HEK293 (cell line): ENCODE measurements at regions not wholly inside any gene's neighbourhood (a gene's known extent, or its start where the extent isn't known, plus 50 kb on each side); places are given as distances from the start of the nearest gene placed in this dataset.

Experiments used
- CTCF ChIA-PET: fragments of 350-600 bp; formaldehyde crosslinking; extraction: SDS; loops from one replicate; lab custom pipeline; 2021; ENCODE audit warnings: antibody characterized with exemption; lab: Yijun Ruan, JAX
- POLR2A ChIA-PET: fragments of 300-600 bp; formaldehyde crosslinking; extraction: SDS; loops from one replicate; lab custom pipeline; 2020; ENCODE audit warnings: antibody characterized with exemption, inconsistent platforms; lab: Yijun Ruan, JAX
- H3K27ac ChIP-seq: fragments of 200-500 bp; sonication (Bioruptor generic); 2 replicates; pipeline ENCODE4 v1.5.1; 2014; ENCODE audit warnings: low read depth, low read length, control low read depth, inconsistent platforms; ENCODE audit errors: extremely low read depth
- H3K36me3 ChIP-seq, 2 experiments: fragments of 200-500 bp in 1 of 2; sonication (Bioruptor generic) in 1 of 2; 1 replicate in 1 of 2; 2 replicates in 1 of 2; pipeline ENCODE4 v1.5.1; 2014 to 2017; ENCODE audit warnings: inconsistent platforms in 2 of 2, low read length in 2 of 2; ENCODE audit not compliant: control insufficient read depth in 2 of 2, insufficient read depth in 1 of 2
- H3K4me1 ChIP-seq: fragments of 200-500 bp; sonication (Bioruptor generic); 2 replicates; pipeline ENCODE4 v1.5.1; 2014; ENCODE audit warnings: mild to moderate bottlenecking, low read length, inconsistent platforms; ENCODE audit not compliant: control insufficient read depth, insufficient read depth
- H3K4me3 ChIP-seq: 2 replicates; pipeline ENCODE4 v1.5.1; 2011; ENCODE audit warnings: low read depth, mild to moderate bottlenecking, control low read depth, low read length, moderate library complexity
- H3K9me3 ChIP-seq: fragments of 200-500 bp; sonication (Bioruptor generic); 2 replicates; pipeline ENCODE4 v1.5.1; 2014; ENCODE audit warnings: low read depth, low read length, inconsistent platforms; ENCODE audit not compliant: control insufficient read depth, insufficient read depth
- GFI1B ChIP-seq: fragments of 450-650 bp; formaldehyde crosslinking; IDR thresholded peaks from 2 replicates; pipeline ENCODE4 v1.5.1; 2016; ENCODE audit warnings: missing biosample characterization, missing genetic modification characterization
- INSM2 ChIP-seq: fragments of 450-650 bp; formaldehyde crosslinking; IDR thresholded peaks from 2 replicates; pipeline ENCODE4 v1.5.1; 2016; ENCODE audit warnings: missing biosample characterization, missing genetic modification characterization
- KLF9 ChIP-seq: fragments of 450-650 bp; formaldehyde crosslinking; IDR thresholded peaks from 2 replicates; pipeline ENCODE4 v1.5.1; 2016; ENCODE audit warnings: missing biosample characterization, missing genetic modification characterization, low read depth
- REPIN1 ChIP-seq: fragments of 450-650 bp; formaldehyde crosslinking; IDR thresholded peaks from 2 replicates; pipeline ENCODE4 v1.5.1; 2017; ENCODE audit warnings: missing biosample characterization, missing genetic modification characterization, low read depth
- YY2 ChIP-seq: fragments of 450-650 bp; formaldehyde crosslinking; IDR thresholded peaks from 2 replicates; pipeline ENCODE4 v1.5.1; 2016; ENCODE audit warnings: missing biosample characterization, missing genetic modification characterization
- ZBTB10 ChIP-seq: fragments of 450-650 bp; formaldehyde crosslinking; IDR thresholded peaks from 2 replicates; pipeline ENCODE4 v1.5.1; 2016; ENCODE audit warnings: missing biosample characterization, missing genetic modification characterization
- ZBTB20 ChIP-seq: fragments of 450-650 bp; formaldehyde crosslinking; IDR thresholded peaks from 2 replicates; pipeline ENCODE4 v1.5.1; 2016; ENCODE audit warnings: missing biosample characterization, missing genetic modification characterization
- ZBTB21 ChIP-seq: fragments of 450-650 bp; formaldehyde crosslinking; IDR thresholded peaks from 2 replicates; pipeline ENCODE4 v1.5.1; 2017; ENCODE audit warnings: missing biosample characterization, missing genetic modification characterization
- ZEB2 ChIP-seq: fragments of 450-650 bp; formaldehyde crosslinking; IDR thresholded peaks from 2 replicates; pipeline ENCODE4 v1.5.1; 2016; ENCODE audit warnings: missing biosample characterization, missing genetic modification characterization
- ZNF133 ChIP-seq: fragments of 450-650 bp; formaldehyde crosslinking; IDR thresholded peaks from 2 replicates; pipeline ENCODE4 v1.5.1; 2016; ENCODE audit warnings: missing biosample characterization, missing genetic modification characterization
- ZNF140 ChIP-seq: fragments of 450-650 bp; formaldehyde crosslinking; IDR thresholded peaks from 2 replicates; pipeline ENCODE4 v1.5.1; 2016; ENCODE audit warnings: missing biosample characterization, missing genetic modification characterization
- ZNF146 ChIP-seq: fragments of 450-650 bp; formaldehyde crosslinking; IDR thresholded peaks from 2 replicates; pipeline ENCODE4 v1.5.1; 2016; ENCODE audit warnings: missing biosample characterization, missing genetic modification characterization
- ZNF155 ChIP-seq: fragments of 450-650 bp; formaldehyde crosslinking; IDR thresholded peaks from 2 replicates; pipeline ENCODE4 v1.5.1; 2016; ENCODE audit warnings: missing biosample characterization, missing genetic modification characterization
- ZNF202 ChIP-seq: fragments of 450-650 bp; formaldehyde crosslinking; IDR thresholded peaks from 2 replicates; pipeline ENCODE4 v1.5.1; 2016; ENCODE audit warnings: missing biosample characterization, missing genetic modification characterization, borderline replicate concordance
- ZNF292 ChIP-seq: fragments of 450-650 bp; formaldehyde crosslinking; IDR thresholded peaks from 2 replicates; pipeline ENCODE4 v1.5.1; 2016; ENCODE audit warnings: low read depth, missing biosample characterization, missing genetic modification characterization, borderline replicate concordance
- ZNF311 ChIP-seq: fragments of 450-650 bp; formaldehyde crosslinking; IDR thresholded peaks from 2 replicates; pipeline ENCODE4 v1.5.1; 2017; ENCODE audit warnings: missing biosample characterization, missing genetic modification characterization, borderline replicate concordance
- ZNF335 ChIP-seq: fragments of 450-650 bp; formaldehyde crosslinking; conservative IDR thresholded peaks from 2 replicates; pipeline ENCODE4 v1.5.1; 2016; ENCODE audit warnings: missing biosample characterization, missing genetic modification characterization
- ZNF354C ChIP-seq: fragments of 450-650 bp; formaldehyde crosslinking; IDR thresholded peaks from 2 replicates; pipeline ENCODE4 v1.5.1; 2016; ENCODE audit warnings: missing biosample characterization, missing genetic modification characterization, low read depth, borderline replicate concordance
- ZNF48 ChIP-seq: fragments of 450-650 bp; formaldehyde crosslinking; IDR thresholded peaks from 2 replicates; pipeline ENCODE4 v1.5.1; 2016; ENCODE audit warnings: missing biosample characterization, missing genetic modification characterization
- ZNF555 ChIP-seq: fragments of 450-650 bp; formaldehyde crosslinking; conservative IDR thresholded peaks from 2 replicates; pipeline ENCODE4 v1.5.1; 2017; ENCODE audit warnings: missing biosample characterization, mild to moderate bottlenecking, missing genetic modification characterization, inconsistent platforms
- ZNF560 ChIP-seq: fragments of 450-650 bp; formaldehyde crosslinking; IDR thresholded peaks from 2 replicates; pipeline ENCODE4 v1.5.1; 2017; ENCODE audit warnings: missing biosample characterization, missing genetic modification characterization, borderline replicate concordance
- ZNF561 ChIP-seq: fragments of 450-650 bp; IDR thresholded peaks from 2 replicates; pipeline ENCODE4 v1.5.1; 2018; ENCODE audit warnings: missing biosample characterization, missing genetic modification characterization, borderline replicate concordance
- ZNF639 ChIP-seq: fragments of 450-650 bp; formaldehyde crosslinking; IDR thresholded peaks from 2 replicates; pipeline ENCODE4 v1.5.1; 2016; ENCODE audit warnings: missing biosample characterization, missing genetic modification characterization
- ZNF704 ChIP-seq: fragments of 450-650 bp; formaldehyde crosslinking; IDR thresholded peaks from 2 replicates; pipeline ENCODE4 v1.5.1; 2016; ENCODE audit warnings: missing biosample characterization, missing genetic modification characterization

GRCh38 chr2:106981491-106981890 lies 95.5 kb upstream of the ST6GAL2 start:
- Histone ChIP-seq H3K4me1 (no peaks in the 10 kb centered on the region), H3K36me3 (no peaks in the 10 kb centered on the region), H3K4me3 (no peak overlapping the region), H3K27ac (no peak overlapping the region), H3K9me3 (no peaks in the 10 kb centered on the region)
- no peak for TF ChIP-seq REPIN1 (tag by site-specific recombination)
- TF ChIP-seq ZNF155 (tag by site-specific recombination) = no peak
- no peak for TF ChIP-seq ZNF202 (tag by site-specific recombination)
- TF ChIP-seq ZNF140 (tag by site-specific recombination) = no peak
- no peak for TF ChIP-seq ZNF133 (tag by site-specific recombination)
- TF ChIP-seq INSM2 (tag by site-specific recombination) = no peak
- POLR2A ChIA-PET = no interaction called here
- CTCF ChIA-PET = no interaction called here

- Histone ChIP-seq H3K4me1 (no peaks in the 10 kb centered on the region), H3K27ac (no peak overlapping the region)
- no peak for TF ChIP-seq YY2 (tag by site-specific recombination)
- no peak for TF ChIP-seq ZNF561 (tag by site-specific recombination)
- TF ChIP-seq ZNF48 (tag by site-specific recombination) = no peak
- TF ChIP-seq ZNF354C (tag by site-specific recombination) = no peak
- TF ChIP-seq ZBTB21 (tag by site-specific recombination) = no peak
- no peak for TF ChIP-seq ZNF555 (tag by site-specific recombination)
- TF ChIP-seq ZNF560 (tag by site-specific recombination) = no peak
- TF ChIP-seq ZBTB10 (tag by site-specific recombination) = no peak
- TF ChIP-seq GFI1B (tag by site-specific recombination) = no peak
- TF ChIP-seq ZNF292 = no peak
- TF ChIP-seq ZEB2 (tag by site-specific recombination) = no peak
- no peak for TF ChIP-seq ZNF311 (tag by site-specific recombination)
- TF ChIP-seq ZNF704 (tag by site-specific recombination) = no peak
- no peak for TF ChIP-seq ZNF146 (tag by site-specific recombination)
- TF ChIP-seq ZNF639 (tag by site-specific recombination) = no peak
- TF ChIP-seq ZBTB20 (tag by site-specific recombination) = no peak
- TF ChIP-seq ZNF335 = no peak
- TF ChIP-seq KLF9 (tag by site-specific recombination) = no peak
- TF ChIP-seq, all 188 proteins: peak for 0
- H3K9me3 ChIP-seq = no peaks in the 10 kb centered on the region
- H3K4me3 ChIP-seq = no peak overlapping the region
- CTCF ChIA-PET = interaction anchor here (0.5 to 0.8 kb wide), 2 partner anchors 19 to 106 kb away, joined by 3 read pairs; no protein-coding TSS in a partner anchor
- POLR2A ChIA-PET = no interaction called here
- H3K36me3 ChIP-seq = no peaks in the 10 kb centered on the region
Measured at GRCh38 chr2:106982350-106982749, 96.4 kb upstream of the ST6GAL2 start.
